Hepatocyte (in vitro differentiated cells): ENCODE measurements at regions not wholly inside any gene's neighbourhood (a gene's known extent, or its start where the extent isn't known, plus 50 kb on each side); places are given as distances from the start of the nearest gene placed in this dataset.

ENCODE experiments used
- DNase-seq: peaks from one replicate; pipeline ENCODE4 v3.0.0-alpha.2; 2016; ENCODE audit warnings: low spot score
- H2AFZ ChIP-seq: fragments of 200-600 bp; sonication (generic); 2 replicates; pipeline ENCODE4 v1.6.0; 2016; ENCODE audit warnings: antibody characterized with exemption, mild to moderate bottlenecking
- H3K27ac ChIP-seq: fragments of 200-600 bp; sonication (generic); 2 replicates; pipeline ENCODE4 v1.5.1; 2016; ENCODE audit warnings: mild to moderate bottlenecking
- H3K27me3 ChIP-seq: fragments of 200-600 bp; sonication (generic); 2 replicates; pipeline ENCODE4 v1.6.1; 2016
- H3K36me3 ChIP-seq: fragments of 200-600 bp; sonication (generic); replicated peaks from 2 replicates; pipeline ENCODE4 v1.5.1; 2016; ENCODE audit warnings: low read depth; ENCODE audit not compliant: insufficient read depth
- H3K4me1 ChIP-seq: fragments of 200-600 bp; sonication (generic); 2 replicates; pipeline ENCODE4 v1.5.1; 2016; ENCODE audit warnings: mild to moderate bottlenecking, moderate library complexity; ENCODE audit not compliant: insufficient read depth
- H3K4me2 ChIP-seq: fragments of 200-600 bp; sonication (generic); 2 replicates; pipeline ENCODE4 v1.6.0; 2016
- H3K4me3 ChIP-seq: fragments of 200-600 bp; sonication (generic); 2 replicates; pipeline ENCODE4 v1.5.1; 2016; ENCODE audit warnings: mild to moderate bottlenecking
- H3K79me2 ChIP-seq: fragments of 200-600 bp; sonication (generic); 2 replicates; pipeline ENCODE4 v1.6.0; 2017; ENCODE audit warnings: mild to moderate bottlenecking
- H3K9me2 ChIP-seq: fragments of 200-600 bp; sonication (generic); replicated peaks from 2 replicates; pipeline ENCODE4 v1.6.0; 2017; ENCODE audit warnings: mild to moderate bottlenecking; ENCODE audit not compliant: insufficient read depth
- H3K9me3 ChIP-seq: fragments of 200-600 bp; sonication (generic); 2 replicates; pipeline ENCODE4 v1.5.1; 2016; ENCODE audit warnings: low read depth, mild to moderate bottlenecking
- H4K20me1 ChIP-seq: fragments of 200-600 bp; sonication (generic); 2 replicates; pipeline ENCODE4 v1.6.0; 2016; ENCODE audit warnings: mild to moderate bottlenecking; ENCODE audit not compliant: insufficient read depth, poor library complexity, severe bottlenecking
- EZH2 ChIP-seq: fragments of 200-600 bp; sonication (generic); IDR thresholded peaks from 2 replicates; pipeline ENCODE4 v1.6.1; 2016; ENCODE audit warnings: antibody characterized with exemption, mild to moderate bottlenecking, borderline replicate concordance
- EZH2phosphoT487 ChIP-seq: fragments of 200-600 bp; sonication (generic); IDR thresholded peaks from one replicate; pipeline ENCODE4 v1.6.1; 2018; ENCODE audit warnings: antibody characterized with exemption, mild to moderate bottlenecking, low read depth, moderate library complexity; ENCODE audit not compliant: unreplicated experiment, severe bottlenecking
- WGBS: methylation state at CpG from one replicate; pipeline ENCODE4 v1.1.6; 2016; ENCODE audit warnings: low lambda C conversion rate; ENCODE audit errors: missing lambda C conversion rate; 5-methylcytosine and 5-hydroxymethylcytosine counted together
- TF ChIP-seq, protein P1 (sequence below): fragments of 200-600 bp; sonication (generic); IDR thresholded peaks from 2 replicates; pipeline ENCODE4 v1.5.1; 2016; ENCODE audit warnings: antibody characterized with exemption, mild to moderate bottlenecking; ENCODE audit not compliant: poor library complexity

DNA sequence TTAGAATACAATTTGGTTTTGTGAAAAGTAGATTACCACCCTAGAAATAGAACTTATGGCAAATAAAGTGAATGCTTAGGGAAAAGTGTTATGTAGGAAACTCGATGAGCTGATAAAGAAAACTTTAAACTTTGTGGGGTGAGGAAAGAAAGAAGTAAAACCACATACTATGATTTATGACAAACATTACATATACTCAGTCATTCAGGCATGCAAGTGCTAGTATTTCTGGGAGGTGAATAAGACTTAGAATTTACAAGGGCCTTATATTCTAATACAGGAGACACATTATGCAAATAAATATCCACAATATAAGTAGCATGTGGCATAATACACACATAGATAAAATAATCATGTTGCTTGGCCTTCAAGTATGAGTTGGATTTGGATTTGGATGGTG is 618.1 kb downstream of the XIRP2 start:
- no peak overlapping the region for H3K4me3 ChIP-seq
- no peaks in the 10 kb centered on the region for H3K36me3 ChIP-seq
- no peaks in the 10 kb centered on the region for H3K27me3 ChIP-seq
- TF ChIP-seq, protein P1, sequence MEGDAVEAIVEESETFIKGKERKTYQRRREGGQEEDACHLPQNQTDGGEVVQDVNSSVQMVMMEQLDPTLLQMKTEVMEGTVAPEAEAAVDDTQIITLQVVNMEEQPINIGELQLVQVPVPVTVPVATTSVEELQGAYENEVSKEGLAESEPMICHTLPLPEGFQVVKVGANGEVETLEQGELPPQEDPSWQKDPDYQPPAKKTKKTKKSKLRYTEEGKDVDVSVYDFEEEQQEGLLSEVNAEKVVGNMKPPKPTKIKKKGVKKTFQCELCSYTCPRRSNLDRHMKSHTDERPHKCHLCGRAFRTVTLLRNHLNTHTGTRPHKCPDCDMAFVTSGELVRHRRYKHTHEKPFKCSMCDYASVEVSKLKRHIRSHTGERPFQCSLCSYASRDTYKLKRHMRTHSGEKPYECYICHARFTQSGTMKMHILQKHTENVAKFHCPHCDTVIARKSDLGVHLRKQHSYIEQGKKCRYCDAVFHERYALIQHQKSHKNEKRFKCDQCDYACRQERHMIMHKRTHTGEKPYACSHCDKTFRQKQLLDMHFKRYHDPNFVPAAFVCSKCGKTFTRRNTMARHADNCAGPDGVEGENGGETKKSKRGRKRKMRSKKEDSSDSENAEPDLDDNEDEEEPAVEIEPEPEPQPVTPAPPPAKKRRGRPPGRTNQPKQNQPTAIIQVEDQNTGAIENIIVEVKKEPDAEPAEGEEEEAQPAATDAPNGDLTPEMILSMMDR = no peak
- no peak for TF ChIP-seq EZH2
- TF ChIP-seq EZH2phosphoT487 = no peak
- H3K9me2 ChIP-seq = no peaks in the 10 kb centered on the region
- no peaks in the 10 kb centered on the region for H3K9me3 ChIP-seq
- no peak overlapping the region for H2AFZ ChIP-seq
- H3K4me1 ChIP-seq = no peaks in the 10 kb centered on the region
- H3K27ac ChIP-seq = no peak overlapping the region
- no peaks in the 10 kb centered on the region for H4K20me1 ChIP-seq
- DNase-seq = no peak
- H3K79me2 ChIP-seq = no peaks in the 10 kb centered on the region
- no peak overlapping the region for H3K4me2 ChIP-seq
- WGBS = 89% methylated on average over 1 of the region's 1 CpG

DNA sequence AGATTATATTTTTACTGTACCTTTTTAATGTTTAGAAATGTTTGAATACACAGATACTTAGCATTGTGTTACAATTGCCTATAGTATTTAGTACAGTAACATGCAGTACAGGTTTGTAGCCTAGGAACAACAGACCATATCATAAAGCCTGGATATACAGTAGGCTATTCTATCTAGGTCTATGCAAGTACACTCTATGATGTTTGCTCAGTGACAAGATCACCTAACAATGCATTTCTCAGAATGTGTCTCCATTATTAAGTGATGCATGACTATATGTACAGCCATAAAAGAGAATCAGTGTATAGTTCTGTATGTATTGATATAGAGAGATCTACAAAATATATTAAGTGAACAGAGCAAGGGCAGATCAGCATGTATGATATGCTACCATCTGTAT is 616.4 kb downstream of the XIRP2 start:
- TF ChIP-seq EZH2 = no peak
- TF ChIP-seq, protein P1 = no peak
- TF ChIP-seq EZH2phosphoT487 = no peak
- Histone ChIP-seq H3K27ac (no peak overlapping the region), H4K20me1 (no peaks in the 10 kb centered on the region), H3K4me2 (no peak overlapping the region), H2AFZ (no peak overlapping the region), H3K9me3 (no peaks in the 10 kb centered on the region), H3K79me2 (no peaks in the 10 kb centered on the region), H3K4me3 (no peak overlapping the region), H3K27me3 (no peaks in the 10 kb centered on the region), H3K36me3 (no peaks in the 10 kb centered on the region), H3K4me1 (no peaks in the 10 kb centered on the region), H3K9me2 (no peaks in the 10 kb centered on the region)
- no peak for DNase-seq

DNA sequence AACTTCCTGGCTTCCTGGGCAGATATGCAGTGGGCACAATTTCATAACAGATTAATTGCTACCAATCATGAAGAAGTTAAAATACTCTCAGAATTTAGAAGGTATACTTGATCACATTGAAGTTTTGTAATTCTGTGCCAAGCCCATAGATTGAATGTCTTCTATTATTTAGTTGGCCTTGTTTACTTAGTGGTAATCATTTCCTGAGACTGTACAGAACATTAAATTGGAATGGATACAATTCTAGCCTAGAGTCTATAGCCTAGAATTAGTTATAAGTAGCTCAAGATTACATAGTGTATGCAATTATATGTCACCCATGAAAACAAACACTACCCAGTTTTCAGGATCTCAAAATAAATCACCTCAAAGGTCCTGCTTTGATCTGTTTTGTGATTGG is 615.8 kb downstream of the XIRP2 start:
- TF ChIP-seq EZH2phosphoT487 (no peak), EZH2 (no peak)
- TF ChIP-seq, protein P1 = no peak
- no peak overlapping the region for H3K27ac ChIP-seq
- no peaks in the 10 kb centered on the region for H3K79me2 ChIP-seq
- H4K20me1 ChIP-seq = no peaks in the 10 kb centered on the region
- H3K9me3 ChIP-seq = no peaks in the 10 kb centered on the region
- H3K9me2 ChIP-seq = no peaks in the 10 kb centered on the region
- no peak overlapping the region for H2AFZ ChIP-seq
- H3K4me2 ChIP-seq = no peak overlapping the region
- no peaks in the 10 kb centered on the region for H3K4me1 ChIP-seq
- H3K27me3 ChIP-seq = no peaks in the 10 kb centered on the region
- H3K4me3 ChIP-seq = no peak overlapping the region
- DNase-seq = no peak
- H3K36me3 ChIP-seq = no peaks in the 10 kb centered on the region

DNA sequence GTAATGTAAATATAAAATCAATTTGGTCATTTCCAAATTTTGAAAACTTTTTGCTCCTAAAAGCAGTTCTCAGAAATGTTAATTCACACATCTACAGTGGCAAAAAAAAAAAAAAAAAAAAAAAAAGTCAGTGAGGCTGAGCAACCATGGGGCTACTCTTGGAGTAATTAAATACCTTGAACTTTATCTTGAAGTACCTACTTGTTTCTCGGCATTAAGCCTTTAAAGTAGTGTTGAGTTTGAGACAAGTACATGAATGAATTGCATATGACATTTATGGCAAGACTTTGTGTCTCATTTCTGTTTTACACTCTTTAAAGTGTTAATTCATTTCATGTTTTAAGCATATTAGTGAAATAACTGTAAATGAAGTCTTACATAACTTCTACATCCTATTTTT is 613.3 kb downstream of the XIRP2 start:
- WGBS = 66% methylated on average over 1 of the region's 1 CpG
- no peak overlapping the region for H3K4me3 ChIP-seq
- no peaks in the 10 kb centered on the region for H3K36me3 ChIP-seq
- H2AFZ ChIP-seq = no peak overlapping the region
- H4K20me1 ChIP-seq = no peaks in the 10 kb centered on the region
- no peaks in the 10 kb centered on the region for H3K9me3 ChIP-seq
- TF ChIP-seq EZH2 = no peak
- no peaks in the 10 kb centered on the region for H3K4me1 ChIP-seq
- H3K79me2 ChIP-seq = no peaks in the 10 kb centered on the region
- no peak for DNase-seq
- H3K27me3 ChIP-seq = no peaks in the 10 kb centered on the region
- H3K4me2 ChIP-seq = no peak overlapping the region
- H3K9me2 ChIP-seq = no peaks in the 10 kb centered on the region
- H3K27ac ChIP-seq = no peak overlapping the region
